ENCODE measurements at regions not wholly inside any gene's neighbourhood (a gene's known extent, or its start where the extent isn't known, plus 50 kb on each side); places are given as distances from the start of the nearest gene placed in this dataset.

DNA sequence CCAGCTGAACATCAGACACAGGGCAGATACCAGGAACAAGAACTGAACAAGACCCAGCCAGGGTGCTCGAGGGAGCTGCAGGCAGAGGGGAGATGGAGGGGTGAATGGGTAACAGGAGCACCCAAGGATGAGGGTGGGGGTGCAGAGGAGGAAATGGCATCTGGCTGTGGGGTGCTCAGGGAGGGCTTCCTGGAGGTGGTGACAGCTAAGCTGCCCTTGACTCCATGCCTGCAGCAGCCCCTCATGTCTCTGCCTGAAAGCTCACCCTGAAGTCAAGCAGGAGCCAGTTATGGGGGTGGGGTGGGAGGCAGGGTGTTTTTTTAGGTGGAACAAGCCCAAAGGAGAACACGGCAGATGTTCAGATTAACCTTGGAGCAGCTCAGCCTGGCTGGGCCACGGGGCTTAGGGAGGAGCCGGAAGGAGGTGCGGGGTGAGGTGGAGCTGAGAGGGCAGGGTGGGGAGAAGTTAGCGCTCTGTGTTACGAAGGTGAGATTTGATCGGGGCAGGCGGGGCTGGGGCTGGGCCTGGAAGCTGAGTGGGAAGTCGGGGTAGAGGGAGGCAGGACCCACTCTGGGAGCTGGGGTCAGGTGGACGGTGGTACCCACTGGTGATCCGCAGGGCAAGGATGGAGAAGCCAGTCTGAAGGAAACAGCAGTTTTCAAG is 143.0 kb downstream of the ENGASE start:
- TF ChIP-seq, protein P1, sequence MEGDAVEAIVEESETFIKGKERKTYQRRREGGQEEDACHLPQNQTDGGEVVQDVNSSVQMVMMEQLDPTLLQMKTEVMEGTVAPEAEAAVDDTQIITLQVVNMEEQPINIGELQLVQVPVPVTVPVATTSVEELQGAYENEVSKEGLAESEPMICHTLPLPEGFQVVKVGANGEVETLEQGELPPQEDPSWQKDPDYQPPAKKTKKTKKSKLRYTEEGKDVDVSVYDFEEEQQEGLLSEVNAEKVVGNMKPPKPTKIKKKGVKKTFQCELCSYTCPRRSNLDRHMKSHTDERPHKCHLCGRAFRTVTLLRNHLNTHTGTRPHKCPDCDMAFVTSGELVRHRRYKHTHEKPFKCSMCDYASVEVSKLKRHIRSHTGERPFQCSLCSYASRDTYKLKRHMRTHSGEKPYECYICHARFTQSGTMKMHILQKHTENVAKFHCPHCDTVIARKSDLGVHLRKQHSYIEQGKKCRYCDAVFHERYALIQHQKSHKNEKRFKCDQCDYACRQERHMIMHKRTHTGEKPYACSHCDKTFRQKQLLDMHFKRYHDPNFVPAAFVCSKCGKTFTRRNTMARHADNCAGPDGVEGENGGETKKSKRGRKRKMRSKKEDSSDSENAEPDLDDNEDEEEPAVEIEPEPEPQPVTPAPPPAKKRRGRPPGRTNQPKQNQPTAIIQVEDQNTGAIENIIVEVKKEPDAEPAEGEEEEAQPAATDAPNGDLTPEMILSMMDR (IDR thresholded peaks at IDR 0.05), result no peak
- no peak for TF ChIP-seq POLR2A (IDR thresholded peaks at IDR 0.05)
